ENCODE measurements at regions not wholly inside any gene's neighbourhood (a gene's known extent, or its start where the extent isn't known, plus 50 kb on each side); places are given as distances from the start of the nearest gene placed in this dataset.

DNA sequence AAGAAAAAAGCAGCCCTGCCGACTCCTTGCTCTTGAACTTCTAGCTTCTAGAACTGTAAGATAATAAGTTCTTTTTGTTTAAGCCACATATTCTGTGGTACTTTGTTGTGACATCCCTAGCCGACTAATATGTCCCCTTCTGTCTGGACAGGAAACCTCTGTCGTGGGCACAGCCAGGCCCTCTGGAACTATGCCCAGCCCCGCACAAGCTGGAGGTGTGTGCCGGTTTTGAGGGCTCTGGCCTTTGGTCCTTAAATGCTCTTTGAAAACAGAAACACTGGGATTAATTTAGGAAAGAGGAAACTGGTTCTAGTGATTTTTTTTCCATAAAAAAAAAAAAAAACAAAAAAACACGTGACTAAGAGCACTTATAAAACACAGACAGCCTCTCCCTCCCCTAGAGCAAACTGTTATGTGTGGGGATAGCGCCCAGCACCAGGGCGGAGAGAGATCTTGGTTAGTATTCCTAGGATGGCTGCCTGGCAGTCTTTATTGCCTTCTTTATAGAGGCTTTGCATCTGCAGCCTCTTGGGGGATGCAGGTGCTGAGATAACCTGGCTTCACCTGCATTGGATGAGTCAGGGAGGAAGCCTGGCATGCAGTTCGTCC is 244.3 kb downstream of the NFATC2 start:
- Histone ChIP-seq H3K9me3 (replicated peaks) (peaks cover 28% of the 10 kb centered on the region), H3K27ac (replicated peaks) (no peak overlapping the region), H3K27me3 (ENCODE audit: low read depth) (peaks cover 9% of the 10 kb centered on the region), H3K36me3 (no peaks in the 10 kb centered on the region), H3K4me1 (no peaks in the 10 kb centered on the region), H3K4me3 (no peak overlapping the region)
- no peak for DNase-seq
- TF ChIP-seq, protein P1, sequence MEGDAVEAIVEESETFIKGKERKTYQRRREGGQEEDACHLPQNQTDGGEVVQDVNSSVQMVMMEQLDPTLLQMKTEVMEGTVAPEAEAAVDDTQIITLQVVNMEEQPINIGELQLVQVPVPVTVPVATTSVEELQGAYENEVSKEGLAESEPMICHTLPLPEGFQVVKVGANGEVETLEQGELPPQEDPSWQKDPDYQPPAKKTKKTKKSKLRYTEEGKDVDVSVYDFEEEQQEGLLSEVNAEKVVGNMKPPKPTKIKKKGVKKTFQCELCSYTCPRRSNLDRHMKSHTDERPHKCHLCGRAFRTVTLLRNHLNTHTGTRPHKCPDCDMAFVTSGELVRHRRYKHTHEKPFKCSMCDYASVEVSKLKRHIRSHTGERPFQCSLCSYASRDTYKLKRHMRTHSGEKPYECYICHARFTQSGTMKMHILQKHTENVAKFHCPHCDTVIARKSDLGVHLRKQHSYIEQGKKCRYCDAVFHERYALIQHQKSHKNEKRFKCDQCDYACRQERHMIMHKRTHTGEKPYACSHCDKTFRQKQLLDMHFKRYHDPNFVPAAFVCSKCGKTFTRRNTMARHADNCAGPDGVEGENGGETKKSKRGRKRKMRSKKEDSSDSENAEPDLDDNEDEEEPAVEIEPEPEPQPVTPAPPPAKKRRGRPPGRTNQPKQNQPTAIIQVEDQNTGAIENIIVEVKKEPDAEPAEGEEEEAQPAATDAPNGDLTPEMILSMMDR (IDR thresholded peaks at IDR 0.05; ENCODE audit: borderline replicate concordance) = no peak
- intact Hi-C loops (cut with micrococcal nuclease) = no loop called here

DNA sequence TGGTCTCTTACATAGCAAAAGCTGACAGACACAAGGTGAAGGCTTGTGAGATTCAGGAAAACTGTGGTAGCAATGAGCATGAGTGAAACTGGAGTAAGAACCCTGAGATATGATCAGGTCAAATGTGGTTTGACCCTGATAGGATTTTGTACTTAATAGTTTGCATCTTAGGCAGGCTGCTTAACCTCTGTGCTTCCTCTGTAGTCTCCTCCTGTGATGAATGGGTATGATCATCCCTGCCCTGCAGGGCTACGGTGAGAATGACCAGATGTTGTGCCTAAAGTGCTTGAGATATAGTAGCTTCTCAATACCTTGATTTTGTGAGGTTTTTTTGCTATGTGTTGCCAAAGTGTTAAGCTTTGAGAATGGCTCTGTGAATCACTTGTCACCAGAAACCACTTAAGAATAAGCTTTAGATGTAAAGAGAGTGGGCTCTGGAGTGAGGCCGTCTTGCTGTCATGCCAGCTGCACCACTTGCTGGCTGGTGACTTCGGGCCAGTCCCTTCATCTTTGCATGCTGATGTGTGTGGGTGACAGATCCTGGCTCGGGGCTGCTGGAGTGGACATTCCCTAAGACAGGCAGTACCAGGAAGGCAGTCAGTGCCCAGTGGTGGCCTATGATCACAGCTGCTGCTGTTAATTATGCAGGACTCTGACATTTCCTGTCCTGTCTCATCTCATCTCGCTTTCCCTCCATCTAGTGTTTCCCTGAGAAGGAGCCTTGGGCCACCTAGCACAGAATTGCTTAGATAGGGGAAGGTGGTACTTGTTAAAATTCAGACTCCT is 254.7 kb downstream of the NFATC2 start:
- no peak overlapping the region for H3K27ac ChIP-seq (replicated peaks)
- TF ChIP-seq, protein P1 (IDR thresholded peaks at IDR 0.05; ENCODE audit: borderline replicate concordance) = no peak
- H3K27me3 ChIP-seq (ENCODE audit: low read depth) = peaks cover 61% of the 10 kb centered on the region
- intact Hi-C loops (cut with micrococcal nuclease) = no loop called here
- peaks cover 15% of the 10 kb centered on the region for H3K9me3 ChIP-seq (replicated peaks)
- no peaks in the 10 kb centered on the region for H3K36me3 ChIP-seq
- H3K4me3 ChIP-seq = no peak overlapping the region
- no peaks in the 10 kb centered on the region for H3K4me1 ChIP-seq
- DNase-seq = no peak

DNA sequence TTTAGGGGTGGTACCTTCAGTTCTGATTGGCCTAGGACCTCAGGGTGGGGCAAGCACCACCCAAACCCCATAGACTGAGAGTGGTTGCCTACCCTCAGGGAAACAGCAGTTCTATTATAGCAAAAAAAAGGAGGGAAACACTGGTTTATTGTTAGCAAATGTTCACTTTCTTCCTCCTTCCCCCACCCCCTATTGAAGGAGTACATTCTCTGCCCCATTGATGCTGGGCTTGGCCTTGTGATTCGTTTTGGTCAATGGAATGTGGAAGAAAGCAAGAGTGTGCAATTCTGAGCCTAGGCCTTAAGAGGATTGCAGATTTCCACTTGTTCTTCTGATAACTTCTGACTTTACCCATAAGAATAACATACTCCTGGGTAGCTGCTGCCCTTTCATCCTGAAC is 255.8 kb downstream of the NFATC2 start:
- no peak overlapping the region for H3K27ac ChIP-seq (replicated peaks)
- intact Hi-C loops (cut with micrococcal nuclease) = no loop called here
- no peak for DNase-seq
- no peak overlapping the region for H3K4me3 ChIP-seq
- H3K27me3 ChIP-seq (ENCODE audit: low read depth) = peaks cover 55% of the 10 kb centered on the region
- H3K36me3 ChIP-seq = no peaks in the 10 kb centered on the region
- no peaks in the 10 kb centered on the region for H3K4me1 ChIP-seq
- TF ChIP-seq, protein P1 (IDR thresholded peaks at IDR 0.05; ENCODE audit: borderline replicate concordance) = no peak
- peaks cover 17% of the 10 kb centered on the region for H3K9me3 ChIP-seq (replicated peaks)

DNA sequence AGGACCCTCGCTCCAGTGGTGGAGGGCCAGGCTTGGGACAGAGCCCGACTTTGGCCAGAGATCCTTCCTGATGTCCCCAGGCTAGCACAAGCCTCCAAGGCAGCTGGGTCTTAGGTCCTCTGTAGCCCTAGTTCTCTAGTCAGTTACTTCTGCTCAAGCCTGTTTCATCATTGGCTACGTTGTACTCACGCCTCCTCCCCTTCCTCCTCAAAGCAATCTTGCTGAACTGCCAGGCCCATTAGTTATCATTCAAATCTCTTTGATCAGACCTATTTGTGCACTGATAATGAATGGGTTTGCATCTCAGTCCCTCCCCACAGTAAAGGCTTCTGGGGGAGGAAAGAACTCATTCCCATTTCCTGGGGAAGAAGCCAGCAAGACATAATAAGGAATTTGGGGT is 256.8 kb downstream of the NFATC2 start:
- no peak for DNase-seq
- no peak overlapping the region for H3K4me3 ChIP-seq
- H3K27ac ChIP-seq (replicated peaks) = no peak overlapping the region
- TF ChIP-seq, protein P1 (IDR thresholded peaks at IDR 0.05; ENCODE audit: borderline replicate concordance) = no peak
- peaks cover 17% of the 10 kb centered on the region for H3K9me3 ChIP-seq (replicated peaks)
- peaks cover 49% of the 10 kb centered on the region for H3K27me3 ChIP-seq (ENCODE audit: low read depth)
- no peaks in the 10 kb centered on the region for H3K36me3 ChIP-seq
- H3K4me1 ChIP-seq = no peaks in the 10 kb centered on the region
- intact Hi-C loops (cut with micrococcal nuclease) = no loop called here

DNA sequence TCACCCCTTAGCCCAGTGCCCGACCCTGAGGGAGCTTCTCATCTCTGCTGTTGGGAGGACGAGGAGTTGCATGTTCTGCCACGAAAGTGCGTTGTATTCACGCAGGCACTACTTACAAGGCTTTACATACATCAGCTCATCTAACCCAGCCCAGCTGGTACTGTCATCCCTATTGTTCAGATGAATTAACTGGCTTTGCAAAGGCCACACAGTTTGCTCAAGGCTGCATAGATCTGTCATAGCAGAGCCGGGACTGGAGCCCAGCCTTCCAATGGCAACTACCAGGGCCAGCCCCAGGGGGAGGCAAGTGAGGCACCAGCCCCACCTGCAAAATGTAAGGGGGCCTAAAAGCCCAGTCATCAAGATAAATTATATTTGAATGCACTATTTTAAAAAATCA is 257.6 kb downstream of the NFATC2 start:
- intact Hi-C loops (cut with micrococcal nuclease) = no loop called here
- no peak for DNase-seq
- H3K27ac ChIP-seq (replicated peaks) = no peak overlapping the region
- peaks cover 20% of the 10 kb centered on the region for H3K9me3 ChIP-seq (replicated peaks)
- TF ChIP-seq, protein P1 (IDR thresholded peaks at IDR 0.05; ENCODE audit: borderline replicate concordance) = no peak
- no peaks in the 10 kb centered on the region for H3K4me1 ChIP-seq
- no peak overlapping the region for H3K4me3 ChIP-seq
- no peaks in the 10 kb centered on the region for H3K36me3 ChIP-seq
- H3K27me3 ChIP-seq (ENCODE audit: low read depth) = peaks cover 50% of the 10 kb centered on the region
